Suprapubic skin (tissue), 4 donors: ENCODE measurements at regions not wholly inside any gene's neighbourhood (a gene's known extent, or its start where the extent isn't known, plus 50 kb on each side); places are given as distances from the start of the nearest gene placed in this dataset.

Source experiments
- DNase-seq, 2 donors: peaks; one replicate each; pipeline ENCODE4 v3.0.0-alpha.2; 2019; ENCODE audit warnings: low spot score in 2 of 2
- H3K27ac ChIP-seq: fragments of 200-600 bp; sonication (generic); one replicate; pipeline ENCODE4 v1.5.1; 2019
- H3K27me3 ChIP-seq: fragments of 200-600 bp; sonication (generic); one replicate; pipeline ENCODE4 v1.5.1; 2019
- H3K36me3 ChIP-seq: fragments of 200-600 bp; sonication (generic); one replicate; pipeline ENCODE4 v1.5.1; 2019
- H3K4me1 ChIP-seq: fragments of 200-600 bp; sonication (generic); one replicate; pipeline ENCODE4 v1.5.1; 2019
- H3K4me3 ChIP-seq: fragments of 200-600 bp; sonication (generic); one replicate; pipeline ENCODE4 v1.5.1; 2019; ENCODE audit warnings: mild to moderate bottlenecking
- H3K9me3 ChIP-seq: fragments of 200-600 bp; sonication (generic); one replicate; pipeline ENCODE4 v1.5.1; 2019
- EP300 ChIP-seq: sonication (generic); formaldehyde crosslinking; IDR thresholded peaks from one replicate; pipeline ENCODE4 v1.6.1; 2017; ENCODE audit warnings: antibody characterized with exemption
- POLR2A ChIP-seq, 2 donors: fragments of 450-650 bp; IDR thresholded peaks; one replicate each; pipeline ENCODE4 v1.6.1; 2017; ENCODE audit warnings: antibody characterized with exemption in 2 of 2, mild to moderate bottlenecking in 2 of 2, moderate library complexity in 2 of 2
- POLR2AphosphoS5 ChIP-seq, 3 donors: sonication (generic); formaldehyde crosslinking; IDR thresholded peaks; one replicate each; pipeline ENCODE4 v1.6.1; 2017; ENCODE audit warnings: antibody characterized with exemption in 3 of 3
- WGBS: methylation state at CpG from one replicate; pipeline ENCODE4 v1.1.5; 2018; 5-methylcytosine and 5-hydroxymethylcytosine counted together
- TF ChIP-seq, protein P1 (sequence below), 2 donors: fragments of 200-600 bp in 1 of 2; fragments of 450-650 bp in 1 of 2; sonication (generic) in 1 of 2; IDR thresholded peaks; one replicate each; pipeline ENCODE4 v1.5.1; 2016 to 2019; ENCODE audit warnings: antibody characterized with exemption in 2 of 2, mild to moderate bottlenecking in 1 of 2, moderate library complexity in 1 of 2

DNA sequence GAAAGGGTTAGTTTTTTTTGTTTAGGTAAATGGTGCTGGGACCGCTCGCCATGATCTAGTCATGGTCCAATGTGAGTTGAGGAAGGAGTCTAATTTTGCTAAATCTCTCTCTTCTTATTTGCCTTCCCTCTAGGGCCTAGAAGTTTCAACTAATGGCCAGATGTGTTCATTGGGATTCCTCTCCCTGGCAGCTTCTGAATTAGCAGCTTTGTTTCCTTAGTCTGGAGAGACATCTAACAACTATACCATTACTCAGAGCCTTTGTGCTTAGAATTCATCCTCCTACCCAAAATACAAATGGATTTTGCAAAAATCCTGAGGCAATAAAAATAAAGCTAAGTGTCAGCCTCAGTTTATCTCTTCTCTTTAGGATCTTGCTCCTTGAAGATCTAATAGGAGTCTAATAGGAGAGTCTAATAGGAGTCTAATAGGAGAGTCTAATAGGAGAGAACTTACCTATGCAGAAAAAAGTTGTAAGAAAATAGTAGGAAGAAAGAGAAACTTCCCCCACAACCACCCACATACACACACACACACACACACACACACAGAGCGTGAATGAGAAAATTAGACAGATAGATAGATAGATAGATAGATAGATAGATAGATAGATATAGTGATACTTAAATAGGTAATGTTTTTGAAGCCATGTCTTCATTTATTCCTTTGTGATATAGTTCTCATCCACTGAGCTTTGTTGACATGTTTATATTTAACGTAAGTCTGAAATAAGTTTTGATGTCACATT lies 980.5 kb upstream of the CNTN5 start:
- 87% methylated on average over 4 of the region's 4 CpGs for WGBS
- DNase-seq = no peak
- H3K4me3 ChIP-seq = no peak overlapping the region

DNA sequence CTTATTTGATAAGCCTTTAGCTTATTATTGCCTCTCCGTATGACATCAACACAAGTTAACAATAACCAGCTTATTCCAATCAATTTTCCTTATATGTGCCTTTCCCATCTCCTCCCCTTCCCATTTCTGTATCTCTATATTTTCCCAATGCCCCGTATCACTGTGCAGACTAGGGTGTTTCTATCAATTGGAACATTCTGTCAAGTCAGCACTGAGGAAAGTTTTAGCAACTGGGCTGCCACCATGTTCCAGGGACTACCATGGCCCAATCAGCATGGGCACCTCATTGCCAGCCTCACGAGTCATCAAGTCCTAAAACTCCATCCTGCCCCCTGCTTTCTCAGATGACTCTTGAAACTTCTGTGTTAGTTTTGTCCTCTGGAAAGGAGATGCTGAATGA lies 973.1 kb upstream of the CNTN5 start:
- H3K27me3 ChIP-seq = no peaks in the 10 kb centered on the region
- no peak for DNase-seq
- no peak overlapping the region for H3K27ac ChIP-seq
- H3K4me1 ChIP-seq = no peaks in the 10 kb centered on the region
- no peaks in the 10 kb centered on the region for H3K9me3 ChIP-seq
- no peak overlapping the region for H3K4me3 ChIP-seq
- no peaks in the 10 kb centered on the region for H3K36me3 ChIP-seq
- TF ChIP-seq POLR2AphosphoS5 (IDR thresholded peaks at IDR 0.05) (no peak), EP300 (no peak), POLR2A (IDR thresholded peaks at IDR 0.05) (no peak)
- TF ChIP-seq, protein P1, sequence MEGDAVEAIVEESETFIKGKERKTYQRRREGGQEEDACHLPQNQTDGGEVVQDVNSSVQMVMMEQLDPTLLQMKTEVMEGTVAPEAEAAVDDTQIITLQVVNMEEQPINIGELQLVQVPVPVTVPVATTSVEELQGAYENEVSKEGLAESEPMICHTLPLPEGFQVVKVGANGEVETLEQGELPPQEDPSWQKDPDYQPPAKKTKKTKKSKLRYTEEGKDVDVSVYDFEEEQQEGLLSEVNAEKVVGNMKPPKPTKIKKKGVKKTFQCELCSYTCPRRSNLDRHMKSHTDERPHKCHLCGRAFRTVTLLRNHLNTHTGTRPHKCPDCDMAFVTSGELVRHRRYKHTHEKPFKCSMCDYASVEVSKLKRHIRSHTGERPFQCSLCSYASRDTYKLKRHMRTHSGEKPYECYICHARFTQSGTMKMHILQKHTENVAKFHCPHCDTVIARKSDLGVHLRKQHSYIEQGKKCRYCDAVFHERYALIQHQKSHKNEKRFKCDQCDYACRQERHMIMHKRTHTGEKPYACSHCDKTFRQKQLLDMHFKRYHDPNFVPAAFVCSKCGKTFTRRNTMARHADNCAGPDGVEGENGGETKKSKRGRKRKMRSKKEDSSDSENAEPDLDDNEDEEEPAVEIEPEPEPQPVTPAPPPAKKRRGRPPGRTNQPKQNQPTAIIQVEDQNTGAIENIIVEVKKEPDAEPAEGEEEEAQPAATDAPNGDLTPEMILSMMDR (IDR thresholded peaks at IDR 0.05) = no peak
- 90% methylated on average over 3 of the region's 3 CpGs for WGBS

More for the DNA sequence above, 980.5 kb upstream of the CNTN5 start:
- H3K9me3 ChIP-seq = no peaks in the 10 kb centered on the region
- H3K27ac ChIP-seq = no peak overlapping the region
- TF ChIP-seq, protein P1 (IDR thresholded peaks at IDR 0.05) = no peak
- TF ChIP-seq POLR2AphosphoS5 (IDR thresholded peaks at IDR 0.05) = no peak
- TF ChIP-seq EP300 = no peak
- no peak for TF ChIP-seq POLR2A (IDR thresholded peaks at IDR 0.05)
- H3K27me3 ChIP-seq = no peaks in the 10 kb centered on the region
- no peaks in the 10 kb centered on the region for H3K4me1 ChIP-seq
- no peaks in the 10 kb centered on the region for H3K36me3 ChIP-seq

GRCh38 chr11:98053851-98054250 lies 966.9 kb upstream of the CNTN5 start:
- 73% methylated on average over 2 of the region's 2 CpGs for whole genome bisulfite sequencing
- H3K4me3 ChIP-seq = no peak overlapping the region

GRCh38 chr11:98056945-98057344 lies 963.8 kb upstream of the CNTN5 start:
- no peaks in the 10 kb centered on the region for H3K9me3 ChIP-seq
- TF ChIP-seq, protein P1 (IDR thresholded peaks at IDR 0.05) = no peak
- TF ChIP-seq POLR2AphosphoS5 (IDR thresholded peaks at IDR 0.05) = no peak
- no peak for TF ChIP-seq EP300
- WGBS = 45% methylated on average over 1 of the region's 1 CpG
- H3K27ac ChIP-seq = no peak overlapping the region
- no peak for DNase-seq
- H3K27me3 ChIP-seq = no peaks in the 10 kb centered on the region
- H3K4me1 ChIP-seq = no peaks in the 10 kb centered on the region
- H3K4me3 ChIP-seq = no peak overlapping the region
- H3K36me3 ChIP-seq = no peaks in the 10 kb centered on the region

More at GRCh38 chr11:98053851-98054250, 966.9 kb upstream of the CNTN5 start:
- Histone ChIP-seq H3K4me1 (no peaks in the 10 kb centered on the region), H3K9me3 (no peaks in the 10 kb centered on the region), H3K27me3 (no peaks in the 10 kb centered on the region), H3K27ac (no peak overlapping the region), H3K36me3 (no peaks in the 10 kb centered on the region)
- DNase-seq = no peak
- TF ChIP-seq, protein P1 (IDR thresholded peaks at IDR 0.05) = no peak
- no peak for TF ChIP-seq POLR2A (IDR thresholded peaks at IDR 0.05)

- 69% methylated on average over 7 of the region's 7 CpGs for WGBS
- H3K36me3 ChIP-seq = no peaks in the 10 kb centered on the region
- H3K27ac ChIP-seq = no peak overlapping the region
- H3K4me1 ChIP-seq = no peaks in the 10 kb centered on the region
- DNase-seq = no peak
- TF ChIP-seq EP300 = no peak
- no peak for TF ChIP-seq POLR2A (IDR thresholded peaks at IDR 0.05)
- TF ChIP-seq, protein P1 (IDR thresholded peaks at IDR 0.05) = no peak
- no peak for TF ChIP-seq POLR2AphosphoS5 (IDR thresholded peaks at IDR 0.05)
- H3K4me3 ChIP-seq = no peak overlapping the region
- H3K9me3 ChIP-seq = no peaks in the 10 kb centered on the region
- H3K27me3 ChIP-seq = no peaks in the 10 kb centered on the region
These were observed 961.3 kb upstream of the CNTN5 start for GRCh38 chr11:98059488-98059887.
